ENCODE measurements at regions not wholly inside any gene's neighbourhood (a gene's known extent, or its start where the extent isn't known, plus 50 kb on each side); places are given as distances from the start of the nearest gene placed in this dataset.
"Not testable (repeated sequence)": the region's sequence is repeated elsewhere in the genome, so short reads cannot be mapped to it uniquely, and the experiment has no call there.

DNA sequence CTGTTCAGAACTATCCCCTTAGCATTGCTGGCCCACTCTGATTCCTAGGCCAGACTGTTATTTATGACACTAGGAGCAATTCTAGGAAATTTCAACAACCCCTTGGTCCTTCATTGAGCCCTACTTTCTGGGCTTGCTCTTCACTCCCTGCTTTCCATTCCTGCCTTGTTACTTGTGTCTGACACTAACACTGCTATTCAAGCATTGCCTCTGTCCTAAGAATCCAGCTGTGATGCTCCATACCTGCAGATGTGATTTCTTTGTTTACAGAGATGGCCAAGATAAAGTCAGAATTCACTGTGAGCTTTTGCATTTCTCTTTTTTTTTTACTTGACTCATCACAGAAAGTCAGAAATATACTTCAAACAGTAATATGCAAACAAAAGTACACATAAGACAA lies 377.2 kb upstream of the GOT2 start:
- DNase-seq (ENCODE audit: low read depth): no peak
- TF ChIP-seq, protein P1, sequence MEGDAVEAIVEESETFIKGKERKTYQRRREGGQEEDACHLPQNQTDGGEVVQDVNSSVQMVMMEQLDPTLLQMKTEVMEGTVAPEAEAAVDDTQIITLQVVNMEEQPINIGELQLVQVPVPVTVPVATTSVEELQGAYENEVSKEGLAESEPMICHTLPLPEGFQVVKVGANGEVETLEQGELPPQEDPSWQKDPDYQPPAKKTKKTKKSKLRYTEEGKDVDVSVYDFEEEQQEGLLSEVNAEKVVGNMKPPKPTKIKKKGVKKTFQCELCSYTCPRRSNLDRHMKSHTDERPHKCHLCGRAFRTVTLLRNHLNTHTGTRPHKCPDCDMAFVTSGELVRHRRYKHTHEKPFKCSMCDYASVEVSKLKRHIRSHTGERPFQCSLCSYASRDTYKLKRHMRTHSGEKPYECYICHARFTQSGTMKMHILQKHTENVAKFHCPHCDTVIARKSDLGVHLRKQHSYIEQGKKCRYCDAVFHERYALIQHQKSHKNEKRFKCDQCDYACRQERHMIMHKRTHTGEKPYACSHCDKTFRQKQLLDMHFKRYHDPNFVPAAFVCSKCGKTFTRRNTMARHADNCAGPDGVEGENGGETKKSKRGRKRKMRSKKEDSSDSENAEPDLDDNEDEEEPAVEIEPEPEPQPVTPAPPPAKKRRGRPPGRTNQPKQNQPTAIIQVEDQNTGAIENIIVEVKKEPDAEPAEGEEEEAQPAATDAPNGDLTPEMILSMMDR (conservative IDR thresholded peaks at IDR 0.05; ENCODE audit: low read length): no peak
- no peak overlapping the region for H3K4me3 ChIP-seq (ENCODE audit: low read length)

DNA sequence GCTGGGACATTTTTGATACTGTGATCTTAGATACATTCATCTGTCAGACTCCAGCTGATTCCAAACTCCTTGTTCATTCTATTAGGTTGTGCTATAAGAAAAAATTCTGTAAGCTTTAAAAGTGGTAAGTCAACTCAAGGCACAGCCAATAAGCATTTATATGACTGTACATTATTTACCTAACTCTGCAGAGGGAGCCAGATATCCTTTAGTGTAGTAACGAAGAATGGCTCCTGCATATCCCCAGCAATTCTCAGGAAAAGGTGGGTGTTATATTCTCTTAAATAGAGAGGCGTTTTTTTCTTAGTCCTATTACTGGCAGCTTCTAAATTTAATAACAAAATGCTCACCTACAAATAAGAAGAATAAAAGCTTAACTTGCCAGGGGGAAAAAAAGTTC lies 374.3 kb upstream of the GOT2 start:
- H3K4me3 ChIP-seq (ENCODE audit: low read length): no peak overlapping the region
- TF ChIP-seq, protein P1 (conservative IDR thresholded peaks at IDR 0.05; ENCODE audit: low read length): no peak
- DNase-seq (ENCODE audit: low read depth): no peak

DNA sequence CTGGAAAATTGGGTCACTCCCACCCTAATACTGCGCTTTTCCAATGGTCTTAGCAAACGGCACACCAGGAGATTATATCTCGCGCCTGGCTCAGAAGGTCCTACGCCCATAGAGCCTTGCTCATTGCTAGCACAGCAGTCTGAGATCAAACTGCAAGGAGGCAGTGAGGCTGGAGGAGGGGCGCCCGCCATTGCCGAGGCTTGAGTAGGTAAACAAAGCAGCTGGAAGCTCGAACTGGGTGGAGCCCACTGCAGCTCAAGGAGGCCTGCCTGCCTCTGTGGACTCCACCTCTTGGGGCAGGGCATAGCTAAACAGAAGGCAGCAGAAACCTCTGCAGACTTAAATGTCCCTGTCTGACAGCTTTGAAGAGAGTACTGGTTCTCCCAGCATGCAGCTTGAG lies 362.6 kb upstream of the GOT2 start:
- not testable (repeated sequence) for H3K4me3 ChIP-seq (ENCODE audit: low read length); DNase-seq (ENCODE audit: low read depth)

DNA sequence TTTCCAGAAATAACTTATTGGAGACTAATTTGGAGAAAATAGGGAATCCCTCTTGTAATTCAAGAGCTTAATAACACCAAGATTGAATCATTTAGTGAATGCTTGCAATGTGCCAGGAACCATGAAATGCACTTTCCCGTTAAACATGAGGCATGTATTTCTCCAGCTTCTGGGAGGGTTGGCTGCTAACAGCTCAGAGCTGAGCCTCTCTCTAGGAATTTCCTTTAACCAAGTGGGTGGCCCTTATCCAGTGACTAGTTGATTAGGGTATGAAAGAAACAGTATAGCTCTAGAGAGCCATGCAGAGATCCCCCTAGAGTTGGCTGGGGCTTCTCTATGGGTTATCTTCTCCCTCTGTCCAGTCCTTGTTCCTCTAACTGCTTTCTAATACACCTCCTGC lies 356.4 kb upstream of the GOT2 start:
- TF ChIP-seq, protein P1 (conservative IDR thresholded peaks at IDR 0.05; ENCODE audit: low read length): no peak
- no peak overlapping the region for H3K4me3 ChIP-seq (ENCODE audit: low read length)
- DNase-seq (ENCODE audit: low read depth): peak; percentile 6

DNA sequence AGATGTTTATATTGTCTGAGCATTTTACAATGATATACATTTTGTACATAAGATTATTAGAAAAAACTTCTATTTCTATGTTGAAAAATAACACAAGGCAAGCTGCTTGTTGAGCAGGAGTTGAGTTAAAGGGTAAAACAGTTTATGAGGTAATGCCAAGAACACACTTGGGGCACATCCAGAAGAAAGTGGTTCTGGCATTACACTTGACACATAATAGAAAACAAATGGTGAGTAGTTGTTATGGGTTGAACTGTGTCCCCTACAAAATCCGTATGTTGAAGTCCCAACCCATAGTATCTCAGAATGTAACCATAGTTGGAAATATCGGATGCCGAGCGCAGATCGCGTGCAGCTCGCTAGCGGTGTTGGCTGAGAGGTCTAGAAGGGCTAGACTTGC lies 354.3 kb upstream of the GOT2 start:
- DNase-seq (ENCODE audit: low read depth): peak; percentile 18
- H3K4me3 ChIP-seq (ENCODE audit: low read length): no peak overlapping the region
- TF ChIP-seq, protein P1 (conservative IDR thresholded peaks at IDR 0.05; ENCODE audit: low read length): no peak

DNA sequence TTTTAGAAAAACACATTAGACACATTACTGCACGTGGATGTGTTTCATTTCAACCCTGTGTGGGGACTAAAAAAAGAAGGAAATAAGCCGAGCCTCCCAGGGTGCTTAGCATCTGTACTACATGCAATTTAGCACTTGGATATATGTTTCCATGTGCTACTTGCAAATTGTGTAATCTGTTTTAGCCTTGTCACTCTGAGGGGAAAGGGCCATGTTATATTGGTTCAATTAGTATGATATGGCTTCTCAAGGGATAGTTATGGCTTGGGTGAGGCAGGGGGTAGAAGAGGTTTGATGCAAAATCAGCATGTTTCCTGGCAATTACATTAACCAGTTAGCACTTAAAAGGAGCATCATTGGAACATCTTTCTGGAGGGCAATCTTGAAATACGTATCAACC lies 353.5 kb upstream of the GOT2 start:
- no peak for DNase-seq (ENCODE audit: low read depth)
- H3K4me3 ChIP-seq (ENCODE audit: low read length): no peak overlapping the region
- TF ChIP-seq, protein P1 (conservative IDR thresholded peaks at IDR 0.05; ENCODE audit: low read length): no peak

DNA sequence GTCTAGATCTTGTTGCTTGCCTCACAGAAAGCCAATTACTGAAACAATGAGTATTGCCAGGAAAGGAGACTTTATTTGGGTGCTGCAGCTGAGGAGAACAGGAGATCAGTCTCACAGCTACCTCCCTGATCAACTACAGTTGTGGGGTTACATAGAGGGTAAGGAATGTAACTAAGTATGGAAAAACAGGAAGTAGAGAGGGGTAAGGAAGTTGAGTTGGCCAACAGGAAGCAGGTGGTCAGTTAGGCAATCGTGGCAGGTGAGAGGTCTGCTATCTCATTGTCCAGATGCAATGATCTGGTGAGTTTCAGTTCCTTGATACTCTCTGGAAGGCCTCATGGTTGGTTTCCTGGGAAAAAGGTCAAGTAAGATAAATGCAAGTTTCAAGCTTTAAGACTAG lies 333.1 kb upstream of the GOT2 start:
- TF ChIP-seq, protein P1 (conservative IDR thresholded peaks at IDR 0.05; ENCODE audit: low read length): no peak
- H3K4me3 ChIP-seq (ENCODE audit: low read length): no peak overlapping the region
- no peak for DNase-seq (ENCODE audit: low read depth)

DNA sequence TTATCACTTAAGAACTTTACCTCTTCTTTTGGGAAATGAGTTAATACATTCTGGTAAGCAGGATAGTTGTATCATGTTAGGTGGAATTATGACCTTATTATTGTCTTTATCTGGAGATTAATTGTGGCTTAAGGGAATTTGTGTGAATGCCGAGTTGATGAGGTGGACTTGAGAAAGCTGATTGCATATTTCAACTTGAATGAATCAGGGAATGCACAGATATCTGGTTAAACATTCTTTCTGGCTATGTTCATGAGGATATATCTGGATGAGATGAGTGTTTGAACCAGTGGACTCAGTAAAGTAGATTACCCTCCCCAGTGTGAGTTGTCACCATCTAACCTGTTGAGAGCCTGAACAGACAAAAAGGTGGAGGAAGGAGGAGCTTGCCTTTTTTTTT lies 326.1 kb upstream of the GOT2 start:
- TF ChIP-seq, protein P1 (conservative IDR thresholded peaks at IDR 0.05; ENCODE audit: low read length): no peak
- DNase-seq (ENCODE audit: low read depth): peak; percentile 79
- no peak overlapping the region for H3K4me3 ChIP-seq (ENCODE audit: low read length)

Data from AG10803 (cell line).